Parathyroid adenoma (tissue), 2 donors: ENCODE measurements at regions not wholly inside any gene's neighbourhood (a gene's known extent, or its start where the extent isn't known, plus 50 kb on each side); places are given as distances from the start of the nearest gene placed in this dataset.

Experiments
- H2AFZ ChIP-seq: fragments of 300-600 bp; sonication (generic); one replicate; pipeline ENCODE4 v1.7.0; 2017; ENCODE audit warnings: antibody characterized with exemption, mild to moderate bottlenecking
- H3K27ac ChIP-seq: fragments of 300-600 bp; sonication (generic); one replicate; pipeline ENCODE4 v1.7.0; 2017
- H3K27me3 ChIP-seq: fragments of 300-600 bp; sonication (generic); one replicate; pipeline ENCODE4 v1.7.0; 2017; ENCODE audit warnings: low read length; ENCODE audit not compliant: control insufficient read depth, insufficient read depth
- H3K36me3 ChIP-seq: fragments of 300-600 bp; sonication (generic); one replicate; pipeline ENCODE4 v1.7.0; 2017; ENCODE audit warnings: low read length; ENCODE audit not compliant: control insufficient read depth, insufficient read depth
- H3K4me1 ChIP-seq: fragments of 300-600 bp; sonication (generic); one replicate; pipeline ENCODE4 v1.7.0; 2017; ENCODE audit warnings: control low read depth
- H3K4me2 ChIP-seq: fragments of 300-600 bp; sonication (generic); one replicate; pipeline ENCODE4 v1.7.0; 2017; ENCODE audit warnings: low read length
- H3K4me3 ChIP-seq: fragments of 300-600 bp; sonication (generic); one replicate; pipeline ENCODE4 v1.7.0; 2017; ENCODE audit warnings: low read depth, low read length
- H3K79me2 ChIP-seq: fragments of 300-600 bp; sonication (generic); one replicate; pipeline ENCODE4 v1.7.0; 2017; ENCODE audit warnings: control low read depth
- H3K9ac ChIP-seq: fragments of 300-600 bp; sonication (generic); one replicate; pipeline ENCODE4 v1.7.0; 2017; ENCODE audit warnings: mild to moderate bottlenecking
- H3K9me3 ChIP-seq: fragments of 300-600 bp; sonication (generic); one replicate; pipeline ENCODE4 v1.7.0; 2017; ENCODE audit warnings: low read length; ENCODE audit not compliant: control insufficient read depth
- CTCF ChIP-seq: fragments of 300-600 bp; sonication (generic); IDR thresholded peaks from one replicate; pipeline ENCODE4 v1.7.0; 2017; ENCODE audit warnings: antibody characterized with exemption, mild to moderate bottlenecking
- donor health status: primary hyperparathyroidism.

- Histone ChIP-seq H3K79me2 (no peaks in the 10 kb centered on the region), H3K4me3 (no peak overlapping the region), H3K4me2 (no peak overlapping the region), H3K9ac (no peak overlapping the region), H3K4me1 (no peaks in the 10 kb centered on the region), H3K36me3 (no peaks in the 10 kb centered on the region), H3K9me3 (no peaks in the 10 kb centered on the region), H2AFZ (no peak overlapping the region), H3K27ac (no peak overlapping the region), H3K27me3 (no peaks in the 10 kb centered on the region)
- TF ChIP-seq CTCF = no peak
Measured at GRCh38 chr15:93664213-93664956, 567.0 kb upstream of the MCTP2 start.

GRCh38 chr15:93662162-93662885 lies 569.0 kb upstream of the MCTP2 start:
- H2AFZ ChIP-seq = no peak overlapping the region
- no peaks in the 10 kb centered on the region for H3K79me2 ChIP-seq
- H3K4me2 ChIP-seq = no peak overlapping the region
- no peak overlapping the region for H3K9ac ChIP-seq
- no peak for TF ChIP-seq CTCF
- H3K27me3 ChIP-seq = no peaks in the 10 kb centered on the region
- no peaks in the 10 kb centered on the region for H3K36me3 ChIP-seq
- H3K9me3 ChIP-seq = no peaks in the 10 kb centered on the region
- H3K27ac ChIP-seq = no peak overlapping the region
- H3K4me1 ChIP-seq = no peaks in the 10 kb centered on the region
- no peak overlapping the region for H3K4me3 ChIP-seq

GRCh38 chr15:93658026-93658816 lies 569.2 kb upstream of the RGMA start:
- Histone ChIP-seq H3K9ac (no peak overlapping the region), H3K4me1 (no peaks in the 10 kb centered on the region), H3K36me3 (no peaks in the 10 kb centered on the region), H3K27ac (no peak overlapping the region), H3K4me3 (no peak overlapping the region), H3K79me2 (no peaks in the 10 kb centered on the region), H3K27me3 (no peaks in the 10 kb centered on the region), H3K9me3 (no peaks in the 10 kb centered on the region), H2AFZ (no peak overlapping the region), H3K4me2 (no peak overlapping the region)
- TF ChIP-seq CTCF = no peak

- Histone ChIP-seq H3K27me3 (no peaks in the 10 kb centered on the region), H3K9ac (no peak overlapping the region), H3K4me3 (no peak overlapping the region), H2AFZ (no peak overlapping the region), H3K4me2 (no peak overlapping the region), H3K27ac (no peak overlapping the region), H3K36me3 (no peaks in the 10 kb centered on the region), H3K9me3 (no peaks in the 10 kb centered on the region), H3K79me2 (no peaks in the 10 kb centered on the region), H3K4me1 (no peaks in the 10 kb centered on the region)
- TF ChIP-seq CTCF = no peak
Measured at GRCh38 chr15:93656041-93656440, 567.0 kb upstream of the RGMA start.
